GM18508 (cell line): ENCODE measurements at regions not wholly inside any gene's neighbourhood (a gene's known extent, or its start where the extent isn't known, plus 50 kb on each side); places are given as distances from the start of the nearest gene placed in this dataset.

ENCODE experiments used
- ATAC-seq: cut with Tn5 transposase; IDR thresholded peaks from one replicate; pipeline ENCODE4 v1.9.1; 2021; ENCODE audit warnings: moderate number of reproducible peaks; ENCODE audit not compliant: insufficient read depth, unreplicated experiment

DNA sequence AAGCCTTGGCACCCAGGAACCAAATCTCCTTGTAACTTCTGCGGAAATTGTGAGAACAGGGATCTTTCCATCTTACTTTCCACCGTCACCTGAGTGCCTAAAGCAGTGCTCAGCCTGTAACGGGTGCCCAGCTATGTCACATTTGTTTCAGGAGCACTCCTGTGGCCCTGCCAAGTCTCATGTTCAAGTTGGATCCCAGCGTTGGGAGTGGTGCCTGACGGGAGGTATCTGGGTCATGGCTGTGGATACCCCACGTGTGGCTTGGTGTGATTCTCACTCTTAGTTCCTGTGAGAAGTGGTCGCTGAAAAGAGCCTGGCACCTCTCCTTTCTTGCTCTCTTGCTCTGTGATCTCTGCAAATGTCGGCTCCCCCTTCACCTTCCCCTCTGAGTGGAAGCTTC is 114.9 kb downstream of the UQCRFS1 start:
- ATAC-seq: no peak

- ATAC-seq: no peak
Observed at GRCh38 chr19:29096896-29097295, 116.1 kb downstream of the UQCRFS1 start.

DNA sequence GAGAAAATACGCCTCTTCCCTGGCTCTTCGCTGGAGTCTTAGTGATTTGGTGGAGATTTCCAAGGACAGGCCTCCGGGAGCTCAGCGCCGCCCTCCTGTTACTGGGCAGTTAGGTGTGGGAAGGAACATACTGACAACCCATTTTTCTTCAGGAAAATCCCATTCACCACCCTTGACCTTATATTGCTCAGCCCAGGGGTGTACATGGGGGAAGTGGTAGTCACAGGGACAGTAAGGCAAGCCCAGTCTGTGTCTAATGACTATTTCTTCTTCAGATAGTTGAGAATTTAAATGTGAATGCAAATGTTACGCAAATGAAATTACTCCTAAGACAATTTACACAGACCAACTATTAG is 119.4 kb downstream of the UQCRFS1 start:
- no peak for ATAC-seq

DNA sequence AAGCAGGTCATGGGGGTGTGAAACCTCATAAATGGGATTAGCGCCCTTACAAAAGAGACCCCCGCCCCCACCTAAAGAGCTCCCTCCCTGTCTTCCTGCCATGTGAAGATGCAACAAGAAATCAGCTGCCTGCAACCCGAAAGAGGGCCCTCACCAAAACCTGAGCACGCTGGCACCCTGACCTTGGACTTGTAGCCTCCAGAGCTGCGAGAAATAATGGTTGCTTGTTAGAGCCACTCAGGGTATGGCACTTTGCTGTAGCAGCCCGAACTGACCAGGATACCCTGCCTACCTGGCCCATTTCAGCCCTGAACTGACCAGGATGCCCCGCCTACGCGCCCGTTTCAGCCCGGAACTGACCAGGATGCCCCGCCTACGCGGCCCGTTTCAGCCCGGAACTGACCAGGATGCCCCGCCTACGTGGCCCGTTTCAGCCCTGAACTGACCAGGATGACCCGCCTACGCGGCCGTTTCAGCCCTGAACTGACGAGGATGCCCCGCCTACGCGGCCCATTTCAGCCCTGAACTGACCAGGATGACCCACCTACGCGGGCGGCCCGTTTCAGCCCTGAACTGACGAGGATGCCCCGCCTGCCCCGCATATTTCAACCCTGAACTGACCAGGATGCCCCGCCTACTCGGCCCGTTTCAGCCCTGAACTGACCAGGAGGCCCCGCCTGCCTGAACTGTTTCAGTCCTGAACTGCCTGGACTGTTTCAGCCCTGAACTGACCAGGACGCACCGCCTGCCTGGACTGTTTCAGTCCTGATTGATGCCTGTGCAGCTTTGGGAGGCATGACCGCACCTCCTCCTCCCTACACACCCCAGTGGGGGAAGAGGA is 120.0 kb downstream of the UQCRFS1 start:
- ATAC-seq: no peak

GRCh38 chr19:29090783-29091526 is 122.0 kb downstream of the UQCRFS1 start:
- ATAC-seq: no peak

DNA sequence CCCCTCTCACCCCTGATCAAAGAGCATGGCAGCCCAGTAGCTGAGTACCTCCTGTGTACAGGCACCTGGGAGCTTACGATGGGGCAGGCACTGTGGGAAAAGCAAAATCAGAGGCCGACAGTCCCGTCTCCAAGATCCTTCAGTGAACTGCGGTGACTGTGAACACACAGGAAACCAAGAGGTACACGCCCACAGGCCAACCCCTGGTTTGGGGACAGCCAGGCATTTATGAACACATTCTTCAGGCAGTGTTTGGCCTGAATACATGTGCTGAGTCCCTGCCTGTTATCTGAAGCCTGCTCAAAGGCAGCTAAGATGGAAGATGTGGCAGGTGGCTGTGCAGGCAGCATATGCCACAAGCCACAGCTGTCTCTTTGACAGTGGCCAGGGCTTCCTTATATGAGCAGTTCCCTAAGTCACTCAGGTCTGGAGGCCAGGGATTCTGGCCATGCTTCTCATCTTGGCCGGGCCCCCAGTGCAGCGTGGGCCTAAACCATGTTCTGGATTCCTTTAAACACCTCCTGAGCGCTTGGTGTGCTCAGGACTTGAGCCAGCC is 123.6 kb downstream of the UQCRFS1 start:
- no peak for ATAC-seq

GRCh38 chr19:29088761-29089160 is 124.2 kb downstream of the UQCRFS1 start:
- no peak for ATAC-seq

DNA sequence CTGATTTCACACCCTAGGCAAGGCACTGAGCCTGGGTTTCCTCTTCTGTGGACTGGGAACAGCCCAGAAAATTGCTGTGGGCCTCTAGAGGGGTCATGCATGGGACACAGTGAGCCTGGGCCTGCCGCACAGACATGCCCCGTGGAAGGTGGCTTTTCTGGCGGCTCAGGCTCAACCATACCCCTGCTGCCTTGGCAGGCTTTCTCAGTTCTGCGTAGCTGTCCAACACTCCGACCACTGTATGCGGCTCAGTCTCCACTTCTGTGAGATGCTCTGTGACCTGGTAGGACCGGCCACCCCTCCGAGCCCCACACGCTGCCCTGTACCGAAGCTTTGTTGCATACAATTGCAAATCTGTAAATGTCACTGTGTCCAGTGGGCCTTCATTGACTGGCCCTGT is 126.3 kb downstream of the UQCRFS1 start:
- no peak for ATAC-seq

DNA sequence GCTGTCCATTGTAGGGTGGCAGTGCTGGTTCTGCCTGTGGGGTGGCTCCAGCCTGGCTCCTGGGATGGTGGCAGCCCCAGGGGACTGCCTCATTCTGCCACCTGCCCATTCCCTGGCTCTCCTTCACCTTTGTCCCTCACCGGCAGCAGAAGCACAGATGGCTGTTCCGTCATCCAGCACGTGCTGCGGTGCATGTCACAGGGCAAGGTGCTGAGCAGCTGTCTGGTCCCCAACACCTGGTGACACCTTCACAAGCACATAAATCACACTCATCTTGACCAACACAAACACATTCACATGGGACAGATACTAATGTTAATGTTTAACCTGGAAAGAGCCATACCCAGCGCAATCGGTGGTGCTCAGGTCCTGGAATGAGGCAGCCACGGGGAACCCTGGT is 126.8 kb downstream of the UQCRFS1 start:
- no peak for ATAC-seq

DNA sequence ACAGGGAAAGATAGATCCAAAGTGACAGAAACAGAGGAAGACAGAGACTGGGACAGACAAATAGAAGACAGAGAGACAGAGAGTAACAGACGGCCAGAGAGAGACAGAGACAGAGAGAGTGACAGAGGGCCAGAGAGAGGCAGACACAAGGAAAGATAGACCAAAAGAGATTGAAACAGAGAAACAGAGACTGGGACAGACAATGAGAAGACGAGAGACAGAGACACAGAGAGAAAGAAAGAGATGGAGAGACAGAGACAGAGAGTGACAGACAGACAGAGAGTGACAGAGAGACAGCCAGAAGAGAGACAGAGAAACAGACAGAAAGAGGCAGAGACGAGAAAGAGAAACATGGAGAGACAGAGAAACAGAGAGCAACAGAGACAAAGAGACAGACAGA is 127.3 kb downstream of the UQCRFS1 start:
- no peak for ATAC-seq

GRCh38 chr19:29085206-29085605 is 127.7 kb downstream of the UQCRFS1 start:
- no peak for ATAC-seq

GRCh38 chr19:29084266-29084665 is 128.7 kb downstream of the UQCRFS1 start:
- no peak for ATAC-seq

GRCh38 chr19:29083863-29084262 is 129.1 kb downstream of the UQCRFS1 start:
- ATAC-seq: no peak

DNA sequence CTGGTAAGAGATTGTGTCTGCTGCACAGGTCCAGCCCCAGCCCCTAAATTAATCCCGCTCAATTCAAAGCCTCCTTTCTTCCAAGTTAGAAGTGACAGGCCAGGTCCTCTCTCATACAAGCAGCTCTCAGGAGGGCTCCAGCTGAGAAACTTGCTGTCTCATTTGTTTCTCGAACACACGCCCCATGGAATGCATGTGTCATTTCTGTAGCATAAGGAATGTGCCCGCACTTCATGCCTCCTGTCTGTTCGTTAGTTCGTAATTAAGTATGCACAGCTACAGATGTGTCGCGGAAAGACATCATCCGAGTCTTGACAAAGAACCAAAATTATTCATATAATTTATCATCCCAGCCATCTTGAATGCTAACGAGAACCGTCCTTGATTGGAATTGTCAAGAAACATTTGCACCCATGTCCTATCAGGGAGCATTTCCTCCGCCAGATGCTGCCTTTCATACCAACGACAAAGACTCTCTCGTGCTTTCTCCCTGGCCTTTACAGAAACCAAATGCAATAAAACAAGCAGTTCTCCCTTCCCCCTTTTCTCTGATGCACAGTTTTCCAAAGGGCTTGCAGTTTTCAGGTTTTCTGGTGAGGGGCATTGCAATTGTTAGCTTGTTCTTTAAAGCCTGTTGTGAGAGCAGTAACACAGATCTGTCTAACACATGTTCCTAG is 133.5 kb downstream of the UQCRFS1 start:
- ATAC-seq: no peak

DNA sequence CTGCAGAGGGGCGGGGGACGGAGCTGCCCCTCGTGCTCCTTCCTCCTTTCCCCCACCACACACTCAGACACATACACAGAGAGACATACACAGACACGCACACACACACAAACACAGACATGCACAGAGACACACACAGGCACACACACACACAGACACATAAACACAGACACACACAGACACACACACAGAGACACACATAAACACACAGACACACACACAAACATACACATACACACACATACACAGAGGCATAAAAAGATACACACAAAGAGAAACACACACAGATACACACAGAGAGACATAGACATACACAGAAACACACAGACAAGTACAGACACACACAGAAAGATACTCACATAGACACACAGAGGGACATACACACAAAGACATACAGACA is 136.0 kb downstream of the UQCRFS1 start:
- no peak for ATAC-seq

- ATAC-seq: no peak
Observed at GRCh38 chr19:29076161-29076560, 136.8 kb downstream of the UQCRFS1 start.

DNA sequence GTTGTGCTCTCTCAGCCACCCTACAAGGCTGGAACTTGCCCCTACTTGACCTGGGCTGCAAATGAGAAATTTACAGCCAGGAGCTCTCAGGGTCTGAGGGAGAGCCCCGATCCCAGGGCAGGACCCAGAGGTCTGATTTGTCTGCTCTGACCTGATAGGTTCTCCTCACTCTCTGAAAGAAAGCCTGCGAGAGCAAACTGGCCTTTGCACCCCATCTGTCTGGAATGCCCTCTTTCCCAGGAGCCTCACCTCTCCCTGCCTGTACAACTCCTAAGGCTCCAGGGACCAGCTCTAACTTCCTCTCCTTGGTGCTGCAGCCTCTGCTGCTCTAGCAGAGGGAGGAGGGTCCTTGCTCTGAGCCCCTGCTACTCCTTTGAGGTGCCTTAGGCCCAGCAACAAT is 137.8 kb downstream of the UQCRFS1 start:
- no peak for ATAC-seq

DNA sequence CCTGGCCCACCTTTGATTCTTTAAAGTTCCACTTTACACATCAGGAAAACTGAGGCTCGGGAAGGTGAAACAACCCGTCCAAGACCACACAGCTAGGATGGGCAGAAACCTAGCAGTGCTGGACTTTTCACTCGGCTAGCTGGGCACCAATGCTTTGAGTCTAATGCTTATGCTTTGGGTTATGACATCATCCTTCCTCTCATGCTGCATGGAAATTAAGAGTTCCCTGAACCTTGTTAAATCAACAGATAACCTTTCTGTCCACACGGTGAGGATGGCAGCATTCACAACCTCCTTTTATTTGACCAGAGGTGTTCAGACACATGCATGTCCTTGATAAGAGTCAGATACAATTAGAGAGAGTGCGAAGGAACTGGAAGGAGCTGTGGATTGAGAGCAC is 138.4 kb downstream of the UQCRFS1 start:
- no peak for ATAC-seq

- ATAC-seq: no peak
Observed at GRCh38 chr19:29067831-29068230, 145.1 kb downstream of the UQCRFS1 start.

DNA sequence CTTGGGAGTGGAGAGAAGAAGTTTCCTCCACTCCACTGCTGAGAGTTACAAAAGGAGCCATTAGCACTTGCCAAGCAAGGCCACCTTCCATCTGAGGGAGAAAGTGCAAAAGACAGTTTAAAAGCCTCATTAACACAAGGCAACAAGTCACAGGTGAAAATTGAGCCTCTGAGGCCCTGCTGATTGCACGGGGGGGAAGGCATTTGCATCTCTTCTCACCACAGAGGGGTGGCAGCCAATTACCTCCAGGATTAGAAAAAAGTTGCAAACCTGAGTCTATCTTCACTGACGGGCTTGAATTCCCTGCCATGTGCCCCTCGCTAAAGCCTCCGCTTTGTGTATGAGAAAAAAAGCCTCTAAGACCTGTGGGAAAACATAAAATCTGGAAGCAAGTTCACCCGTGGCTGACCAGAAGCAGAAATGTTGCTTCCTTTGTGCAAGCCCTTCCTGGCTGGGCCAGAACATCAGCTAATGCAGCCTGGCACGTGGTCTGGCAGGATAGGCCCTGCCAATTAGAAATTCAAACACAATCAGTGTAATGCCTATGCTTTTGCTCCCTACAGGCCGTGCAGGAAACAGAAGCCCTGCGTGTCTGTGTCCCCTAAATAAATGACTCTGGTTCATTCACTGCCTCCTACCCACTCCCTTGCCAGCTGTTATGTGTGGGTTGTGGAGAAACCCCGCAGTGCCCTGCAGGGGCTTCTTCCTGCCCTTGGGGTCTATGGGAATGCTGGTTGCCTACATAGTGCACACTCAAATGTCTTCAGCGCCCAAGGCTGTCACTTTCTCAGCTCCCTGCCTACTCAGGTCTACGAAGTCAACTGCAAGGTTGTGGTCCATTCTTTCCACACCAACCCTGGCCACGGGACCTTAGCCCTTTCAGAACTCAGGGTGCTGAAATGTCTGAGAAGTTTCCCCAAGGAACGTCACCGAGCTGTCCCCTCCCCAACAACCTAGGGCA is 150.2 kb downstream of the UQCRFS1 start:
- no peak for ATAC-seq
